Endothelial cell of umbilical vein (primary cell): ENCODE measurements at regions not wholly inside any gene's neighbourhood (a gene's known extent, or its start where the extent isn't known, plus 50 kb on each side); places are given as distances from the start of the nearest gene placed in this dataset.

Experiments used
- BruUV-seq: library from RNA; stranded (reverse); fragments of 400-500 nt; replicated peaks from 2 replicates; lab custom pipeline; 2021; lab: Mats Ljungman, UMichigan
- CTCF ChIA-PET: fragments of 300-600, 350-600 bp; sonication (Branson Sonifier 250); formaldehyde crosslinking; loops from one replicate; lab custom pipeline; 2021; ENCODE audit warnings: antibody characterized with exemption, inconsistent platforms; lab: Charles Lee
- POLR2A ChIA-PET: fragments of 300-600, 350-600 bp; sonication (Branson Sonifier 250); formaldehyde crosslinking; loops from one replicate; lab custom pipeline; 2021; ENCODE audit warnings: antibody characterized with exemption, inconsistent platforms; lab: Charles Lee
- DNase-seq: peaks from one replicate; pipeline ENCODE4 v3.0.0-alpha.2; 2011; ENCODE audit warnings: low read depth, low spot score
- FAIRE-seq: peaks from 2 replicates; lab custom pipeline; 2011; peaks lifted over from hg19 to GRCh38; lab: Jason Lieb, UNC
- H2AFZ ChIP-seq: 2 replicates; pipeline ENCODE4 v1.6.0; 2012; ENCODE audit warnings: low read depth, low read length, control low read depth, inconsistent platforms
- H3K27ac ChIP-seq: 2 replicates; pipeline ENCODE4 v1.5.1; 2011; ENCODE audit warnings: low read depth, mild to moderate bottlenecking, control low read depth, low read length, moderate library complexity; ENCODE audit not compliant: insufficient read depth
- H3K27me3 ChIP-seq, 2 experiments: 2 replicates each; pipeline versions ENCODE4 v1.6.0 to v1.6.1; 2011; ENCODE audit warnings: low read length in 2 of 2, mixed read lengths in 1 of 2; ENCODE audit not compliant: control insufficient read depth in 2 of 2, insufficient read depth in 2 of 2
- H3K36me3 ChIP-seq, 2 experiments: 2 replicates in 1 of 2; 3 replicates in 1 of 2; pipeline ENCODE4 v1.5.1; 2011; ENCODE audit warnings: low read length in 2 of 2, mild to moderate bottlenecking in 1 of 2, moderate library complexity in 1 of 2; ENCODE audit not compliant: control insufficient read depth in 2 of 2, insufficient read depth in 2 of 2; ENCODE audit errors: extremely low read depth in 1 of 2
- H3K4me1 ChIP-seq: 3 replicates; pipeline ENCODE4 v1.5.1; 2011; ENCODE audit warnings: mild to moderate bottlenecking, low read length; ENCODE audit not compliant: control insufficient read depth, insufficient read depth; ENCODE audit errors: extremely low read depth
- H3K4me2 ChIP-seq: 2 replicates; pipeline ENCODE4 v1.6.1; 2011; ENCODE audit warnings: low read length, control low read depth, mixed read lengths; ENCODE audit not compliant: insufficient read depth
- H3K4me3 ChIP-seq, 3 experiments: fragments of 200-600 bp in 1 of 3; sonication (generic), shearing (Covaris generic) in 1 of 3; replicated peaks in 1 of 3; 2 replicates each; pipeline ENCODE4 v1.5.1; 2011 to 2016; ENCODE audit warnings: control low read depth in 3 of 3, low read length in 3 of 3, mild to moderate bottlenecking in 2 of 3, inconsistent platforms in 1 of 3, low read depth in 1 of 3, moderate library complexity in 1 of 3; ENCODE audit not compliant: insufficient read depth in 1 of 3
- H3K79me2 ChIP-seq: 2 replicates; pipeline ENCODE4 v1.6.0; 2012; ENCODE audit warnings: low read length, inconsistent platforms; ENCODE audit not compliant: control insufficient read depth, insufficient read depth
- H3K9ac ChIP-seq: replicated peaks from 2 replicates; pipeline ENCODE3; 2011; ENCODE audit warnings: low read length, control low read depth; ENCODE audit not compliant: insufficient read depth; ENCODE audit errors: extremely low read depth
- H3K9me1 ChIP-seq: replicated peaks from 3 replicates; pipeline ENCODE4 v1.6.0; 2011; ENCODE audit warnings: mild to moderate bottlenecking, low read length; ENCODE audit not compliant: control insufficient read depth, insufficient read depth; ENCODE audit errors: extremely low read depth
- H3K9me3 ChIP-seq: replicated peaks from 2 replicates; pipeline ENCODE4 v1.5.1; 2012; ENCODE audit warnings: low read length, inconsistent platforms; ENCODE audit not compliant: control insufficient read depth, insufficient read depth
- H4K20me1 ChIP-seq: replicated peaks from 2 replicates; pipeline ENCODE3; 2011; ENCODE audit warnings: mild to moderate bottlenecking, low read length; ENCODE audit not compliant: control insufficient read depth, insufficient read depth; ENCODE audit errors: extremely low read depth
- EZH2 ChIP-seq: IDR thresholded peaks from 2 replicates; pipeline ENCODE4 v1.6.1; 2012; ENCODE audit warnings: borderline replicate concordance, low read depth, mild to moderate bottlenecking, moderate library complexity, low read length, inconsistent platforms; ENCODE audit not compliant: severe bottlenecking
- FOS ChIP-seq: IDR thresholded peaks from 2 replicates; pipeline ENCODE4 v1.6.1; 2011; ENCODE audit warnings: mild to moderate bottlenecking, low read length, moderate library complexity, borderline replicate concordance; ENCODE audit not compliant: insufficient read depth
- GATA2 ChIP-seq: IDR thresholded peaks from 2 replicates; pipeline ENCODE4 v1.7.0; 2011; ENCODE audit warnings: low read depth, mild to moderate bottlenecking, moderate library complexity, mixed read lengths, low read length; ENCODE audit not compliant: insufficient read length, insufficient read depth
- JUN ChIP-seq: IDR thresholded peaks from 2 replicates; pipeline ENCODE4 v1.6.1; 2011; ENCODE audit warnings: borderline replicate concordance, low read depth; ENCODE audit not compliant: insufficient read length, insufficient read depth
- MYC ChIP-seq: IDR thresholded peaks from one replicate; pipeline ENCODE4 v1.6.1; 2011; ENCODE audit warnings: mild to moderate bottlenecking, low read depth, low read length
- POLR2A ChIP-seq: IDR thresholded peaks from 2 replicates; pipeline ENCODE4 v1.6.1; 2012; ENCODE audit warnings: low read depth, mild to moderate bottlenecking, control low read depth, low read length
- POLR2AphosphoS5 ChIP-seq: IDR thresholded peaks from 2 replicates; pipeline ENCODE4 v1.6.1; 2012; ENCODE audit warnings: low read depth, mild to moderate bottlenecking, control low read depth, low read length, moderate library complexity; ENCODE audit not compliant: insufficient read depth
- dilution Hi-C: fragments of 300-500 bp; cut with MboI; formaldehyde crosslinking; loops from one replicate; pipeline ENCODE4 v1.15.0; 2019; ENCODE audit warnings: low sequenced_read_pairs; ENCODE audit not compliant: extremely low pct_ligation_motif_present
- intact Hi-C: fragments of 100-400 bp; cut with micrococcal nuclease; formaldehyde crosslinking; loops from one replicate; pipeline ENCODE4 v1.10.0; 2022
- TF ChIP-seq, protein P1 (sequence below), 2 donors: IDR thresholded peaks; 1 replicate in 1 of 2; 2 replicates in 1 of 2; pipeline ENCODE4 v1.5.1; 2011; ENCODE audit warnings: low read length in 2 of 2, mild to moderate bottlenecking in 2 of 2, moderate library complexity in 2 of 2, control low read depth in 1 of 2, inconsistent platforms in 1 of 2, low read depth in 1 of 2; ENCODE audit not compliant: insufficient read depth in 1 of 2; ENCODE audit errors: extremely low read depth in 1 of 2
- TF ChIP-seq, protein P2 (sequence below): IDR thresholded peaks from 2 replicates; pipeline ENCODE4 v1.6.1; 2011; ENCODE audit not compliant: insufficient read depth, insufficient read length

DNA sequence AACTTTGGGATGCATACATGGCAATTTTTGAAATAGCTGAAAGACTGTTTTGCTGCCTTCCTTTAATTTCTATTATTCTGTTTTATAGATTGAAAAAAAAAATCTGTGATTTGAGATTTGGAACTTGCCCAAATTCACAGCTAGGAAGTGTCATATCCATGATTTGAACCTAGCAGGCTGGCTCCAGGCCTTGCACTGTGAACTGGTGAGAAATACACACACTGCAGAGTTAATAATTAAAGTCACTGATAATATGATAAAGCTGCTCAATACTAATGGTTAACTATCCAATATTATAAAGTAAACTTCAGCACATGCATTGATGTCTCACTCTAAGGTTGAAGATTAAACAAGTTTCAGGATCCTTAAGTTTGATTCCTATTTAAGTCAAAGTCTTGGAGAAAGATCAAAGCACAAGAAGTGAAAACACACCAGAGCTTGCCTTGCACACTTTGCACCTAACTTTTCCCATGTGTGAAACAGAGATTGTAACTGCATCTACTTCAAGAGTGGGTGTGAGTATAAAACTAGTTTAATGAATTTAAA, 150.6 kb upstream of the CCDC179 start:
- TF ChIP-seq JUN, result no peak
- TF ChIP-seq MYC, result no peak
- TF ChIP-seq, protein P1, sequence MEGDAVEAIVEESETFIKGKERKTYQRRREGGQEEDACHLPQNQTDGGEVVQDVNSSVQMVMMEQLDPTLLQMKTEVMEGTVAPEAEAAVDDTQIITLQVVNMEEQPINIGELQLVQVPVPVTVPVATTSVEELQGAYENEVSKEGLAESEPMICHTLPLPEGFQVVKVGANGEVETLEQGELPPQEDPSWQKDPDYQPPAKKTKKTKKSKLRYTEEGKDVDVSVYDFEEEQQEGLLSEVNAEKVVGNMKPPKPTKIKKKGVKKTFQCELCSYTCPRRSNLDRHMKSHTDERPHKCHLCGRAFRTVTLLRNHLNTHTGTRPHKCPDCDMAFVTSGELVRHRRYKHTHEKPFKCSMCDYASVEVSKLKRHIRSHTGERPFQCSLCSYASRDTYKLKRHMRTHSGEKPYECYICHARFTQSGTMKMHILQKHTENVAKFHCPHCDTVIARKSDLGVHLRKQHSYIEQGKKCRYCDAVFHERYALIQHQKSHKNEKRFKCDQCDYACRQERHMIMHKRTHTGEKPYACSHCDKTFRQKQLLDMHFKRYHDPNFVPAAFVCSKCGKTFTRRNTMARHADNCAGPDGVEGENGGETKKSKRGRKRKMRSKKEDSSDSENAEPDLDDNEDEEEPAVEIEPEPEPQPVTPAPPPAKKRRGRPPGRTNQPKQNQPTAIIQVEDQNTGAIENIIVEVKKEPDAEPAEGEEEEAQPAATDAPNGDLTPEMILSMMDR (IDR thresholded peaks at IDR 0.05; ENCODE audit: extremely low read depth in 1 of 2, insufficient read depth in 1 of 2, low read depth in 1 of 2, low read length in 2 of 2), result no peak
- no peak for TF ChIP-seq POLR2AphosphoS5
- TF ChIP-seq GATA2, result no peak
- TF ChIP-seq FOS, result no peak
- TF ChIP-seq, protein P2, sequence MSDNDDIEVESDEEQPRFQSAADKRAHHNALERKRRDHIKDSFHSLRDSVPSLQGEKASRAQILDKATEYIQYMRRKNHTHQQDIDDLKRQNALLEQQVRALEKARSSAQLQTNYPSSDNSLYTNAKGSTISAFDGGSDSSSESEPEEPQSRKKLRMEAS, result no peak
- no peak for TF ChIP-seq EZH2
- TF ChIP-seq POLR2A, result no peak
- no TSS peak for BruUV-seq
- no peak overlapping the region for H3K4me2 ChIP-seq
- no peaks in the 10 kb centered on the region for H3K4me1 ChIP-seq
- no peaks in the 10 kb centered on the region for H3K9me3 ChIP-seq
- H3K27me3 ChIP-seq, result peaks cover 0 to under 1% of the 10 kb centered on the region in 2 experiments
- H3K9ac ChIP-seq, result no peak overlapping the region
- intact Hi-C loops, result no loop called here
- H3K9me1 ChIP-seq, result no peaks in the 10 kb centered on the region
- H3K36me3 ChIP-seq, result no peaks in the 10 kb centered on the region
- DNase-seq (no peak), FAIRE-seq (no peak)
- no peak overlapping the region for H3K4me3 ChIP-seq
- CTCF ChIA-PET, result no interaction called here
- dilution Hi-C loops, result no loop called here
- no peaks in the 10 kb centered on the region for H4K20me1 ChIP-seq
- no peaks in the 10 kb centered on the region for H3K79me2 ChIP-seq
- POLR2A ChIA-PET, result no interaction called here
- H2AFZ ChIP-seq, result no peak overlapping the region
- H3K27ac ChIP-seq, result no peak overlapping the region
